DOHH2 (cell line): ENCODE measurements at regions not wholly inside any gene's neighbourhood (a gene's known extent, or its start where the extent isn't known, plus 50 kb on each side); places are given as distances from the start of the nearest gene placed in this dataset.

ENCODE experiments used
- H3F3A ChIP-seq: fragments of 200-600 bp; sonication (generic), shearing (Covaris generic); 2 replicates; pipeline ENCODE4 v1.6.0; 2016; ENCODE audit warnings: antibody characterized with exemption, mild to moderate bottlenecking; ENCODE audit not compliant: control insufficient read depth, insufficient read depth
- H3K27ac ChIP-seq: fragments of 200-600 bp; sonication (generic); 2 replicates; pipeline ENCODE4 v1.5.1; 2014; ENCODE audit warnings: low read depth, mild to moderate bottlenecking, low read length, moderate library complexity
- H3K27me3 ChIP-seq: fragments of 200-600 bp; sonication (generic); 2 replicates; pipeline ENCODE4 v1.6.1; 2014; ENCODE audit warnings: mild to moderate bottlenecking, low read length, mixed read lengths; ENCODE audit not compliant: control insufficient read depth
- H3K36me3 ChIP-seq: fragments of 200-600 bp; sonication (generic); 2 replicates; pipeline ENCODE4 v1.6.1; 2014; ENCODE audit warnings: mild to moderate bottlenecking, low read length, moderate library complexity, mixed read lengths; ENCODE audit not compliant: control insufficient read depth
- H3K4me1 ChIP-seq: fragments of 200-600 bp; sonication (generic); 2 replicates; pipeline ENCODE4 v1.6.1; 2014; ENCODE audit warnings: mild to moderate bottlenecking, low read length, mixed read lengths; ENCODE audit not compliant: control insufficient read depth
- H3K4me2 ChIP-seq: fragments of 200-600 bp; sonication (generic); 2 replicates; pipeline ENCODE4 v1.6.0; 2014; ENCODE audit warnings: mild to moderate bottlenecking, low read length, moderate library complexity
- H3K4me3 ChIP-seq: fragments of 200-600 bp; sonication (generic); 2 replicates; pipeline ENCODE4 v1.5.1; 2014; ENCODE audit warnings: mild to moderate bottlenecking, low read length, mixed read lengths
- H3K79me2 ChIP-seq: fragments of 200-600 bp; sonication (generic); 2 replicates; pipeline ENCODE4 v1.6.1; 2014; ENCODE audit warnings: mild to moderate bottlenecking, low read length, mixed read lengths; ENCODE audit not compliant: control insufficient read depth
- H3K9me2 ChIP-seq: fragments of 200-600 bp; sonication (generic); replicated peaks from 2 replicates; pipeline ENCODE4 v1.6.1; 2014; ENCODE audit warnings: mild to moderate bottlenecking, low read length, mixed read lengths; ENCODE audit not compliant: control insufficient read depth
- H3K9me3 ChIP-seq: fragments of 200-600 bp; sonication (generic); 2 replicates; pipeline ENCODE4 v1.6.1; 2014; ENCODE audit warnings: antibody characterized with exemption, low read length, mixed read lengths; ENCODE audit not compliant: control insufficient read depth, insufficient read depth
- H4K20me1 ChIP-seq: fragments of 200-600 bp; sonication (generic); 2 replicates; pipeline ENCODE4 v1.6.0; 2014; ENCODE audit warnings: low read depth, mild to moderate bottlenecking, antibody characterized with exemption, low read length, moderate library complexity; ENCODE audit not compliant: control insufficient read depth, insufficient read depth
- EZH2phosphoT487 ChIP-seq: fragments of 200-600 bp; sonication (generic); IDR thresholded peaks from 2 replicates; pipeline ENCODE4 v1.6.1; 2017; ENCODE audit warnings: borderline replicate concordance, mild to moderate bottlenecking, antibody characterized with exemption, low read length, moderate library complexity, mixed read lengths
- TF ChIP-seq, protein P1 (sequence below): fragments of 200-600 bp; sonication (generic); IDR thresholded peaks from one replicate; pipeline ENCODE4 v1.5.1; 2014; ENCODE audit warnings: antibody characterized with exemption, mild to moderate bottlenecking, low read depth, low read length; ENCODE audit not compliant: poor library complexity, severe bottlenecking

DNA sequence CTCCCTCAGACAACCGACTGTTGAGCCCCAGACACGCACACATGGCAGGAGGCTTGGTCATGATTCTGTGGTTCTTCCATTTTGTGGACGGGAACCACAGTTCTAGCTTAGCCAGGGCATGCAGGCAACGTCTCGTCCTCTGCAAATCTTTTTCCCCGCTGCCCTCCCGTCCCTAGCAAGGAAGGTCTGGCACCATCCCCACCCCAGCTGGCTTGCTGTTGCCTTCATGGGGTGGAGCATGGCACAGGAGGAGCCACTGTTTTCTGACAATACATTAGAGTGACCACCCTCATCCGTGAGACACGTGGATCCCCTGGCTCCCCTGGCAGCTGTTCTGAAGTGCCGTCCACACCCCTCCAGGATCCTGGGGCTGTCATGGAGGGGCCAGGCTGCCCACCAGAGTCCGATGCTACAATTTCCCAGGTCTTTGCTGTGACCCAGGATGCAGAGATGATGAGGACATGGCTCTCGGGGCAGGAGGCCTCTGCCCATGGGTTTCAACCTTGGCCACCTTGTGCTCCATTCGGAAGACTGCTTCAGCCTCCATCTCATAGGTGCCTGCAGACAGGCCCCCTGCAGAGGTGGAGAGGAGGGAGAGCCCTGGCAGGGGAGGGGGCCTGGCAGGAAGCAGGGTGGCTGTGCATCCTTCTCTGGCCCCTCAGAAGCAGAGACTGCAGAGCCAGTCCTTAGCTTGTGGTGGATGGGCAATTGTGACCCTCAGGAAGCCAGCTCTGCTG lies 233.6 kb downstream of the GLRX3 start:
- TF ChIP-seq, protein P1, sequence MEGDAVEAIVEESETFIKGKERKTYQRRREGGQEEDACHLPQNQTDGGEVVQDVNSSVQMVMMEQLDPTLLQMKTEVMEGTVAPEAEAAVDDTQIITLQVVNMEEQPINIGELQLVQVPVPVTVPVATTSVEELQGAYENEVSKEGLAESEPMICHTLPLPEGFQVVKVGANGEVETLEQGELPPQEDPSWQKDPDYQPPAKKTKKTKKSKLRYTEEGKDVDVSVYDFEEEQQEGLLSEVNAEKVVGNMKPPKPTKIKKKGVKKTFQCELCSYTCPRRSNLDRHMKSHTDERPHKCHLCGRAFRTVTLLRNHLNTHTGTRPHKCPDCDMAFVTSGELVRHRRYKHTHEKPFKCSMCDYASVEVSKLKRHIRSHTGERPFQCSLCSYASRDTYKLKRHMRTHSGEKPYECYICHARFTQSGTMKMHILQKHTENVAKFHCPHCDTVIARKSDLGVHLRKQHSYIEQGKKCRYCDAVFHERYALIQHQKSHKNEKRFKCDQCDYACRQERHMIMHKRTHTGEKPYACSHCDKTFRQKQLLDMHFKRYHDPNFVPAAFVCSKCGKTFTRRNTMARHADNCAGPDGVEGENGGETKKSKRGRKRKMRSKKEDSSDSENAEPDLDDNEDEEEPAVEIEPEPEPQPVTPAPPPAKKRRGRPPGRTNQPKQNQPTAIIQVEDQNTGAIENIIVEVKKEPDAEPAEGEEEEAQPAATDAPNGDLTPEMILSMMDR, result no peak
- TF ChIP-seq EZH2phosphoT487, result no peak
- no peaks in the 10 kb centered on the region for H3K9me3 ChIP-seq

DNA sequence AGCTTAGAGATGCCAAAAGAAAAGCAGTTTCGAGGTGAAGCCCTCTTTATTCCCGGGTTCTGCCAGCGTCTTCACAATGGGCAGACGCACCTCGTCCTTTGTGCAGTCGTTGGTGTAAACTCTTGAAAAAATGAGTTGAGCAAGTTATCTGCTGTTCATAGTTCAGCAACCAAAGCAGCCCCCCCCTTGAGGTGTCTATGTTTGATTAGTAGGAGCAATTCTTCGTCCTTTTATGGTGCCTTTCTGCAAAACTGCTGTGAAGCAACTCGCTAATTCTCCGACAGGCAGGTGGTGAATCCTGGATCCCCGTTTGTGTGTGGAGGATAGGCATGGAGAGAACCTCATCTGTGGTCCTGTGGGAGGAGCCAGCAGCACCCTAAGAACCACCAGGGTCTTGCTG lies 234.5 kb downstream of the GLRX3 start:
- H3K27ac ChIP-seq, result no peak overlapping the region
- H3K36me3 ChIP-seq, result no peaks in the 10 kb centered on the region
- H4K20me1 ChIP-seq, result no peaks in the 10 kb centered on the region
- H3K4me1 ChIP-seq, result no peaks in the 10 kb centered on the region
- no peaks in the 10 kb centered on the region for H3K9me3 ChIP-seq
- TF ChIP-seq, protein P1, result no peak
- no peak for TF ChIP-seq EZH2phosphoT487
- H3F3A ChIP-seq, result no peaks in the 10 kb centered on the region
- H3K9me2 ChIP-seq, result no peaks in the 10 kb centered on the region
- no peak overlapping the region for H3K4me3 ChIP-seq
- H3K27me3 ChIP-seq, result no peaks in the 10 kb centered on the region
- no peaks in the 10 kb centered on the region for H3K79me2 ChIP-seq
- no peak overlapping the region for H3K4me2 ChIP-seq

More for the DNA sequence above, 233.6 kb downstream of the GLRX3 start:
- no peak overlapping the region for H3K4me3 ChIP-seq
- H3K27ac ChIP-seq, result no peak overlapping the region
- no peaks in the 10 kb centered on the region for H4K20me1 ChIP-seq
- H3K36me3 ChIP-seq, result no peaks in the 10 kb centered on the region
- H3K4me1 ChIP-seq, result no peaks in the 10 kb centered on the region
- H3K4me2 ChIP-seq, result no peak overlapping the region
- no peaks in the 10 kb centered on the region for H3K27me3 ChIP-seq
- H3F3A ChIP-seq, result no peaks in the 10 kb centered on the region
- no peaks in the 10 kb centered on the region for H3K79me2 ChIP-seq
- no peaks in the 10 kb centered on the region for H3K9me2 ChIP-seq

DNA sequence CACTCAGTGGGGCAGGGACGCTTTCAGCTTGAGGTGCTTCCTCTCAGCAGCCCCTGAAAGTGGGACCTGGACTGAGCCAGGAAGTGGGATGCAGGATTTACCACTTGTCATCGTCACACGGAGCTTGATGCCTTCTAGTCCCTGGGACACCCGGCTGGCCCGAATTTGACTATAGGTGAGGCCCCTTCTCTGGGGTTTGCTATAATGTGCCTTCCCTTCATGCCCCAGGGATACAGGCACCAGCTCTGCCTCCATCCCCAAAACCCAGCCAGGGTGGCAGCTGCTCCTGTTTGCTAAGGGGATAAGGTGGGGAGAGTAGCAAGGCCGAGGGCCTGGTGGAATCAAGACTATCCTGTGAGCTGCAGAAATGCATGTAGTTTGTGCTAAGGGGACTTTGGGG lies 235.0 kb downstream of the GLRX3 start:
- Histone ChIP-seq H3K4me2 (no peak overlapping the region), H3F3A (no peaks in the 10 kb centered on the region), H3K9me2 (no peaks in the 10 kb centered on the region), H3K36me3 (no peaks in the 10 kb centered on the region), H3K9me3 (no peaks in the 10 kb centered on the region), H3K79me2 (no peaks in the 10 kb centered on the region), H3K4me3 (no peak overlapping the region), H3K4me1 (no peaks in the 10 kb centered on the region), H3K27me3 (no peaks in the 10 kb centered on the region), H4K20me1 (no peaks in the 10 kb centered on the region), H3K27ac (no peak overlapping the region)
- TF ChIP-seq EZH2phosphoT487, result no peak
- TF ChIP-seq, protein P1, result no peak
